K562 (cell line): ENCODE measurements at regions not wholly inside any gene's neighbourhood (a gene's known extent, or its start where the extent isn't known, plus 50 kb on each side); places are given as distances from the start of the nearest gene placed in this dataset.
A peak's percentile ranks its signal among the peaks of the same experiment; 100 is the strongest.

Experiments used
- ATAC-seq: fragments of 200-7000 bp; cut with Tn5 transposase; 3 replicates; pipeline ENCODE4 v1.9.1; 2020; ENCODE audit warnings: moderate library complexity
- BruUV-seq: library from RNA; stranded (reverse); fragments of 400-500 nt; replicated peaks from 2 replicates; lab custom pipeline; 2021; lab: Mats Ljungman, UMichigan
- CTCF ChIA-PET: fragments of 300-600 bp; formaldehyde crosslinking; extraction: SDS; loops from one replicate; lab custom pipeline; 2021; ENCODE audit warnings: low intra/inter-chr PET ratio; lab: Yijun Ruan, JAX
- POLR2A ChIA-PET: fragments of 300-600, 350-650 bp; sonication (Branson Sonifier 250); formaldehyde crosslinking; extraction: SDS; loops from one replicate; lab custom pipeline; 2021; ENCODE audit warnings: antibody characterized with exemption, inconsistent platforms; lab: Yijun Ruan, JAX
- DNase-seq, 4 experiments: peaks; one replicate each; pipeline versions ENCODE4 v3.0.0 to v3.0.0-alpha.2; 2011 to 2018; ENCODE audit warnings: low spot score in 3 of 4, mixed read lengths in 3 of 4; ENCODE audit errors: extremely low read depth in 1 of 4
- FAIRE-seq: peaks from 2 replicates; lab custom pipeline; 2011; peaks lifted over from hg19 to GRCh38; lab: Jason Lieb, UNC
- H2AFZ ChIP-seq: 2 replicates; pipeline ENCODE4 v1.6.0; 2011; ENCODE audit warnings: low read depth, low read length, control low read depth, inconsistent platforms
- H3K27ac ChIP-seq: fragments of 200-600 bp; 3 replicates; pipeline ENCODE4 v1.8.0; 2011; ENCODE audit warnings: low read depth, mild to moderate bottlenecking, control low read depth, inconsistent platforms, low read length, moderate library complexity, mixed read lengths; ENCODE audit errors: extremely low read depth
- H3K27me3 ChIP-seq, 2 experiments: fragments of 300-600 bp in 1 of 2; 2 replicates in 1 of 2; 3 replicates in 1 of 2; pipeline versions ENCODE4 v1.6.0 to v1.8.0; 2011; ENCODE audit warnings: inconsistent platforms in 2 of 2, low read length in 2 of 2, mild to moderate bottlenecking in 1 of 2, mixed read lengths in 1 of 2, moderate library complexity in 1 of 2; ENCODE audit not compliant: control insufficient read depth in 2 of 2, insufficient read depth in 2 of 2
- H3K36me3 ChIP-seq: fragments of 300-600 bp; 3 replicates; pipeline ENCODE4 v1.8.0; 2011; ENCODE audit warnings: mild to moderate bottlenecking, low read length, inconsistent platforms; ENCODE audit not compliant: control insufficient read depth, insufficient read depth
- H3K4me1 ChIP-seq, 2 experiments: fragments of 200-600 bp in 1 of 2; replicated peaks in 1 of 2; 2 replicates in 1 of 2; 3 replicates in 1 of 2; pipeline versions ENCODE4 v1.5.1 to v1.8.0; 2011; ENCODE audit warnings: inconsistent platforms in 2 of 2, low read length in 2 of 2, mild to moderate bottlenecking in 1 of 2, mixed read lengths in 1 of 2, moderate library complexity in 1 of 2; ENCODE audit not compliant: control insufficient read depth in 2 of 2, insufficient read depth in 2 of 2
- H3K4me2 ChIP-seq: 2 replicates; pipeline ENCODE4 v1.6.1; 2011; ENCODE audit warnings: low read length, control low read depth, inconsistent platforms, mixed read lengths; ENCODE audit not compliant: insufficient read depth
- H3K4me3 ChIP-seq: fragments of 200-600 bp; sonication (generic), shearing (Covaris generic); 2 replicates; pipeline ENCODE4 v1.5.1; 2016; ENCODE audit warnings: control low read depth, inconsistent platforms
- H3K79me2 ChIP-seq: fragments of 200-600 bp; 3 replicates; pipeline ENCODE4 v1.8.0; 2011; ENCODE audit warnings: low read length, inconsistent platforms; ENCODE audit not compliant: control insufficient read depth, insufficient read depth
- H3K9ac ChIP-seq, 2 experiments: 2 replicates each; pipeline versions ENCODE4 v1.6.0 to v1.6.1; 2011; ENCODE audit warnings: low read depth in 2 of 2, low read length in 2 of 2, control low read depth in 1 of 2, inconsistent platforms in 1 of 2, mild to moderate bottlenecking in 1 of 2, mixed read lengths in 1 of 2; ENCODE audit not compliant: insufficient read depth in 1 of 2
- H3K9me1 ChIP-seq: one replicate; pipeline ENCODE4 v1.6.0; 2011; ENCODE audit warnings: inconsistent platforms, mild to moderate bottlenecking, low read length, moderate library complexity; ENCODE audit not compliant: control insufficient read depth, insufficient read depth
- H3K9me3 ChIP-seq: replicated peaks from 2 replicates; pipeline ENCODE4 v1.5.1; 2011; ENCODE audit warnings: low read depth, low read length, inconsistent platforms; ENCODE audit not compliant: control insufficient read depth, insufficient read depth
- H4K20me1 ChIP-seq: replicated peaks from 2 replicates; pipeline ENCODE4 v1.6.1; 2011; ENCODE audit warnings: low read length, inconsistent platforms, mixed read lengths; ENCODE audit not compliant: control insufficient read depth, insufficient read depth
- ATF7 ChIP-seq: fragments of 450-650 bp; IDR thresholded peaks from 2 replicates; pipeline ENCODE4 v1.7.1; 2014; ENCODE audit warnings: mild to moderate bottlenecking, moderate library complexity
- CEBPG ChIP-seq, 3 experiments: fragments of 200-800 bp in 1 of 3; sonication (Bioruptor generic) in 1 of 3; sonication (generic) in 1 of 3; formaldehyde crosslinking in 1 of 3; IDR thresholded peaks in 2 of 3; conservative IDR thresholded peaks in 1 of 3; 2 replicates each; pipeline versions ENCODE4 v1.6.1 to v1.8.0; 2016 to 2022; ENCODE audit warnings: missing compliant biosample characterization in 2 of 3, missing genetic modification characterization in 2 of 3, mild to moderate bottlenecking in 1 of 3, missing genetic modification reagents in 1 of 3
- CSDE1 ChIP-seq, 2 experiments: fragments of 450-650 bp; IDR thresholded peaks; 2 replicates each; pipeline ENCODE4 v1.6.1; 2016; ENCODE audit warnings: mild to moderate bottlenecking in 1 of 2
- EP300 ChIP-seq: IDR thresholded peaks from 2 replicates; pipeline ENCODE4 v1.6.1; 2012; ENCODE audit warnings: low read length, improper control_type of control experiment
- FOXJ2 ChIP-seq: fragments of 200-800 bp; sonication (Bioruptor generic); IDR thresholded peaks from 2 replicates; pipeline ENCODE4 v1.6.1; 2016; ENCODE audit warnings: missing genetic modification characterization, missing compliant biosample characterization
- L3MBTL2 ChIP-seq: fragments of 450-650 bp; IDR thresholded peaks from 2 replicates; pipeline ENCODE4 v1.6.1; 2016; ENCODE audit warnings: mild to moderate bottlenecking, moderate library complexity
- MGA ChIP-seq: fragments of 450-650 bp; IDR thresholded peaks from 2 replicates; pipeline ENCODE4 v1.6.1; 2016; ENCODE audit warnings: mild to moderate bottlenecking, moderate library complexity
- POLR3A ChIP-seq: IDR thresholded peaks from 2 replicates; pipeline ENCODE4 v1.6.1; 2011; ENCODE audit warnings: borderline replicate concordance, mild to moderate bottlenecking, moderate library complexity; ENCODE audit not compliant: insufficient read length, insufficient read depth; ENCODE audit errors: extremely low read depth
- RCOR1 ChIP-seq, 2 experiments: IDR thresholded peaks; 2 replicates each; pipeline ENCODE4 v1.6.1; 2012; ENCODE audit warnings: low read depth in 2 of 2, low read length in 2 of 2, borderline replicate concordance in 1 of 2, improper control_type of control experiment in 1 of 2
- TRIM24 ChIP-seq, 2 experiments: fragments of 450-650 bp; IDR thresholded peaks; 2 replicates each; pipeline ENCODE4 v1.6.1; 2016
- WGBS: fragments of 100-300 bp; shearing (Covaris generic); methylation state at CpG from one replicate; pipeline ENCODE4 v1.1.6; 2016; ENCODE audit warnings: low coverage, mixed read lengths; ENCODE audit not compliant: insufficient coverage; ENCODE audit errors: missing lambda C conversion rate; 5-methylcytosine and 5-hydroxymethylcytosine counted together
- in situ Hi-C: fragments of 300-500 bp; cut with MboI; formaldehyde crosslinking; loops from 4 replicates; pipeline ENCODE4 v1.15.0; 2018; ENCODE audit warnings: inconsistent platforms, mixed read lengths
- intact Hi-C: fragments of 100-400 bp; cut with micrococcal nuclease; formaldehyde crosslinking; loops from 2 replicates; pipeline ENCODE4 v1.14.2; 2022

GRCh38 chr12:23127701-23128100, 502.7 kb downstream of the ETNK1 start:
- Histone ChIP-seq H3K9me1 (no peaks in the 10 kb centered on the region), H3K36me3 (no peaks in the 10 kb centered on the region), H4K20me1 (no peaks in the 10 kb centered on the region), H3K27ac (no peak overlapping the region), H3K9ac (no peak overlapping the region), H3K9me3 (no peaks in the 10 kb centered on the region), H3K4me1 (no peaks in the 10 kb centered on the region), H2AFZ (no peak overlapping the region), H3K79me2 (no peaks in the 10 kb centered on the region), H3K27me3 (no peaks in the 10 kb centered on the region), H3K4me2 (no peak overlapping the region), H3K4me3 (no peak overlapping the region)
- in situ Hi-C loops: no loop called here
- FAIRE-seq (no peak), DNase-seq (no peak), ATAC-seq (peak; percentile 56; the same call in 1 of the 3 replicates)
- intact Hi-C loops: no loop called here
- 23% methylated on average over 3 of the region's 3 CpGs for WGBS
- BruUV-seq: no TSS peak
- ChIA-PET CTCF (no interaction called here), POLR2A (interaction anchor here (1.2 kb wide), 1 partner anchor 8 kb away, joined by 7 read pairs; no protein-coding TSS in a partner anchor)
- TF ChIP-seq ATF7: 0 out of 2 replicates have a peak, but pooled peaks have one; percentile 36
- no peak for TF ChIP-seq RCOR1 (IDR thresholded peaks at IDR 0.05; ENCODE audit: borderline replicate concordance in 1 of 2, low read depth in 2 of 2, low read length in 2 of 2)
- TF ChIP-seq MGA: peak; percentile 11; the same call in 1 of the 2 replicates
- no peak for TF ChIP-seq POLR3A
- TF ChIP-seq TRIM24 (IDR thresholded peaks at IDR 0.05): peak in 1 of 2 experiments; percentile 59; a peak in 1 of 4 replicates
- TF ChIP-seq CEBPG (CRISPR knock-in tag; IDR thresholded peaks at IDR 0.05): peak; percentile 76
- peak in 1 of 2 experiments; percentile 78; a peak in 2 of 4 replicates for TF ChIP-seq CEBPG (tag; conservative IDR thresholded peaks at IDR 0.05 in 1 of 2, IDR thresholded peaks at IDR 0.05 in 1 of 2)
- peak; percentile 67 for TF ChIP-seq L3MBTL2
- TF ChIP-seq EP300: peak; percentile 32; the same call in 1 of the 2 replicates
- peak; percentile 65; the same call in 1 of the 2 replicates for TF ChIP-seq FOXJ2 (tag)
- TF ChIP-seq CSDE1 (IDR thresholded peaks at IDR 0.05): no peak
